ENCODE measurements at regions not wholly inside any gene's neighbourhood (a gene's known extent, or its start where the extent isn't known, plus 50 kb on each side); places are given as distances from the start of the nearest gene placed in this dataset.
A peak's percentile ranks its signal among the peaks of the same experiment; 100 is the strongest.

GRCh38 chr20:50274570-50275430 is 84.2 kb downstream of the CEBPB start:
- no peak for DNase-seq

GRCh38 chr20:50276119-50277063 is 85.8 kb downstream of the CEBPB start:
- DNase-seq = no peak

GRCh38 chr20:50277064-50277415 is 86.4 kb downstream of the CEBPB start:
- DNase-seq = no peak

GRCh38 chr20:50277460-50278376 is 87.1 kb downstream of the CEBPB start:
- DNase-seq = no peak

GRCh38 chr20:50278377-50278683 is 87.7 kb downstream of the CEBPB start:
- no peak for DNase-seq

- no peak for DNase-seq
Observed at GRCh38 chr20:50278684-50279531, 88.3 kb downstream of the CEBPB start.

- DNase-seq = no peak
Observed at GRCh38 chr20:50279988-50280850, 89.6 kb downstream of the CEBPB start.

- DNase-seq = no peak
Observed at GRCh38 chr20:50280851-50281655, 90.4 kb downstream of the CEBPB start.

- DNase-seq = no peak
Observed at GRCh38 chr20:50281831-50282591, 91.4 kb downstream of the CEBPB start.

- DNase-seq = no peak
Observed at GRCh38 chr20:50282592-50283241, 92.1 kb downstream of the CEBPB start.

- no peak for DNase-seq
Observed at GRCh38 chr20:50283370-50283769, 92.7 kb downstream of the CEBPB start.

- DNase-seq = peak; percentile 71
Observed at GRCh38 chr20:50283922-50284810, 93.5 kb downstream of the CEBPB start.

GRCh38 chr20:50284811-50285375 is 94.3 kb downstream of the CEBPB start:
- peak; percentile 37 for DNase-seq

GRCh38 chr20:50285376-50286173 is 94.9 kb downstream of the CEBPB start:
- DNase-seq = peak; percentile 74

GRCh38 chr20:50286174-50286511 is 95.5 kb downstream of the CEBPB start:
- peak; percentile 46 for DNase-seq

GRCh38 chr20:50286609-50287008 is 96.0 kb downstream of the CEBPB start:
- peak; percentile 94 for DNase-seq
